Stimulated activated CD8-positive, alpha-beta memory T cell treated with anti-CD3 and anti-CD28 coated beads, Interleukin-4, amount 100 ng/mL, for 24 hours (primary cell): ENCODE measurements at regions not wholly inside any gene's neighbourhood (a gene's known extent, or its start where the extent isn't known, plus 50 kb on each side); places are given as distances from the start of the nearest gene placed in this dataset.

Experiments used
- DNase-seq: peaks from one replicate; pipeline ENCODE4 v3.0.0-alpha.2; 2020; ENCODE audit warnings: low read depth

DNA sequence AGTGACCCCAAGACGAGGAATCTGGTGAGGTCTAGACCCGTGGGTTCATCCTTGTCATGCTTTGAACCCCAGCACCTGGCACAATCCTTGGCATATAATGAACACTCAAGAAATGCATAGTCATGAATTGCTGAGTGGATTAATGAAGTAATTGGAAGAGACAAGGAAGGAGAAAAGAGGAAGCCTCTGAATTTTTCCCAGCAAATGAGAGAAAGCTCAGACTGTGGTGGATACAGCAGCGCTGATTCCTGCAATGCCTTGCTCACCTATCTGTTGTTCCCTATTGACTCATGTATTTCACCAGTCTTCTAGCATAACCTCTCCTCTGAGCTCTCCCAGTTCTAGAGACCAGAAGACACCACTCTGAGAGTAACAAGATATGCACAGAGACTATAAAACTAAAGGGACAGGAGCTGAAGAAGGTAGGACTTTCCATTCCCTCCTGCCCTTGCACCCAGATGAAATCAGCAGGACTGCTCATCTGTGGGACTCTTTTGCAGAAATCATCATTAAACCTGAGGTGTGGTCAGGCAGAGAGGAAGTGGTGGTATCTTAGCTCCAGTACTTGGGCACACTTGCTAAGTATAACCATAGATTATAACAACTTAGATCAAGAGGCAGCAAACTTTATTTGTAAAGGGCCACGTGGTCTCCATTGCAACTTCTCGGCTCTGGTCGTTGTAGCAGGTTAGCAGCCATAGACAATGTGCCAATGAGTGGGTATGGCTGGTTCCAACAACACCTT, 102.8 kb downstream of the MAF start:
- DNase-seq, result no peak

DNA sequence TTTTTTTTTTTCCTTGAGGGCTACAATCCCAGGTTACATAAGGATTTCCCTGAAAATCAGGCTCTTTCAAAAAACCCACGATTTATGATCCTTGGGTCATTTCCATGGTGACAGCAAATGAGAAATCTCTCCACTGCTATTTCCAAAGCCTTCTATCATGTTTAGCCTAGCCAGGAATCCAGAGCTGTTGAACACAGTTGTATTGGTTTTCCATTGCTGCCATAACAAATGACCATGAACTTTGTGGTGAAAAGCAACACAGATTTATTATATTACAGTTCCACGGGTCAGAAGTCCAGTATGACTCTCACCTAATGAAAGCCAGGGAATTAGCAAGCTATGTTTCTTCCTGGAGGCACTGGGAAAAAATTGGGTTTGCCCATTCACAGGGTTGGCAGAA, 106.6 kb downstream of the MAF start:
- no peak for DNase-seq

- no peak for DNase-seq
Observed at GRCh38 chr16:79492036-79492435, 108.5 kb downstream of the MAF start.

DNA sequence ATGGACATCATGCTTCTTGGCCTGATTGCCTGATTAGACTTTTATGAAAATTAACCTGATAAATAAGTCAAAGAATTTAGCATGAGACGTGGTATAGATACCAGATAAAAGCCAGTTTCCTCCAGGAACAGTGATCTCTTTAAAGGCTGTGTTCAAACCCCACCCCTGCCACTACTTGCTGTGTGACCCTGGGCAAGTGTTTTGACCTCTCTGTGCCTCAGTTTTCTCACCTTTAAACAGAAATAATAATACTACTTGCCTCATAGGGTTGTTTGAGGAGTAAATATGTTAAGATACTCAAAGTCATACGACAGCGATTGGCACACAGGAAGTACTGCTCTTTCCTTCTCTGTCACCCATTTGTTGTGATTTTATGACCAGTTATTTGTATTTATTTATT, 115.5 kb downstream of the MAF start:
- no peak for DNase-seq

- no peak for DNase-seq
Observed at GRCh38 chr16:79484237-79484636, 116.3 kb downstream of the MAF start.

GRCh38 chr16:79483336-79483735, 117.2 kb downstream of the MAF start:
- no peak for DNase-seq

DNA sequence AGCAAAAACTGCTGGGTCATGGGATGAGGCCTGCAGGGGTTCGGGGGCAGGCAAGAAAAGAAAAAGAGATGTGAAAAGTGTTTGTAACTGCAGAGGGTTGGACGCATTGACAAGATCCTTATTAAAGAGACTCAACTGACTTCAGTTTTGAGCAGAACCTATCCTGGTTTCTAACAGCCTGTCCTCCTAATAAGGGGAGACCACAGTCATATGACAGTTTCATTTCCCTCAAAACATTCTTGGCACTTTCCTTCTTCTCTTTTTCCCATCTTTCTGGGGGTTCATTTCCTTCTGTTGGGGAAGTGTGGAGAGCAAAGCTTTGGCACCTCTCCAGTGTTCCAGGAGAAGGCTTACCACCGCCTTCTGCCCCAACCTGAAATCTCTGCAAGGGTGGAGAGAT, 118.5 kb downstream of the MAF start:
- no peak for DNase-seq

DNA sequence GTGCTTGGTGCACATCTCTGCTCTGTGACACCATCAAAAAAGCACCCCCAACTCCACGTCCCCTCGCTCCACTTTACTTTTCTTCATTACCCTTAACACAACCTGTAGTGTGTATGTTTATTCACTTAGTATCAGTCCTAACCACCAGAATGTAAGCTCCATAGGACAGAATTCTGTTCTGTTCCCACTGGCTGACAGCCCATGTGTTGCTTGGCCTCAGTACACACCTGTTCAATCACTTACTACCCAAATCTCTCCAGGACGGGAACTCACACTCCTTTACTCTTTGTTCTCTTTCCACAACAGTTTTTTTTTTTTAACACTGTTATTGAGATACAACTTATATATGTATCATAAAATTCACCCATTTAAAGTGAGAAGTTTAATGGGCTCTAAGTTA, 119.6 kb downstream of the MAF start:
- no peak for DNase-seq

DNA sequence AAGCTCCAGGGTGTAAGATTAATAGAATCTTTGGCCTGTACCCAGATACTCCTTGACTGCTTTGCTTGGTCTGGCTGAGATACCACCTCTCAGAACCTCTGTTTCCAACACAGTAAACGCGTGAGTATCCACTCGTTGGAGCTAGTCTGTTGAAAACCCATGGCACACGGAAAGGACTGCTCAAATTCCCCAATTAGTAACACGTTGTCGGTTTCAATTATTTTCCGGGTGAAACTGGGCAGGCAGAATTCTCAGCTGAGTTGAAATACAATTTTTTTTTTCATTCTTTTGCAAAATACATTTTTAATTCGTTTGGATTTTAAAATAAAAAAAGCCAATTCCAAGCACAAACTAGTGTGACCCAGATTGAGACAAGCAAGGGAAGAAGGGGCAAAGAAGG, 120.5 kb downstream of the MAF start:
- DNase-seq, result no peak

DNA sequence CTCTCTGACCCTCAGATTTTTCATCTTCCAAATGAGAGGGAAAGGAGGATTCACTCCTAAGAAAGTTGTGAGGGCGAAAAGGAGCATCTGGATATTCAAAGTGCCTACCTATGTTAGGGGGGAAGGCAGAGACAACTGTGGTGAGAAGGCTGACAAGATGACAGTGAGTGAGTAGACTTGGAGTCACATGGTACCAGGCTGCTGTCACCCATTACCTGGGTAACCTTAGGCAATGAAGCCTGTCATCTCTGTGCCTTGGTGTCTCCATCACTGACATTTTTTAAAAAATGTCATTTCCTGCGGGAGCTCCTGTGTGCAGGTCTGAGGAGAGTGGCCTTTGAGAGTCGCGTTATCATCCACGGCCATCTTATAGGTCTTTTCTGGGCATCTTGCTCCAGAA, 124.0 kb downstream of the MAF start:
- DNase-seq, result no peak

DNA sequence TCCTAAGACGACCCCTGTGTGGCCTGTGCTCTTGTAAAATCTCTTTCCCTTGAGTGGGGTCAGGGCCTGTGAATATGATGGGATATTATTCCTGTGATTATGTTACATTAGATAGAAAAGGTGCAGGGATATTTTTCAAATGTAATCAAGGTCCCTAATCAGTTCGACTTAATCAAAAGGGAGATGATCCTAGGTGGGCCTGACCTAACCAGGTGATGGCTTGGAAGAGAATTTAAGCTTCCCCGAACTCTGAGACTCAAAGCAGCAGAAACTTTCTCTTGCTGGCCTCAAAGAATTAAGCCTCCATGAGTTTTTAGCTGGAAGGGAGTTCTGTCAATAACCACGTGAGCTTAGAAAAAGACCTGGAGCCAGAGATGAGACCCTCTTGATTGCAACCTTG, 124.7 kb downstream of the MAF start:
- no peak for DNase-seq

- DNase-seq, result no peak
Observed at GRCh38 chr16:79473456-79473855, 127.1 kb downstream of the MAF start.

- no peak for DNase-seq
Observed at GRCh38 chr16:79472426-79472825, 128.1 kb downstream of the MAF start.

DNA sequence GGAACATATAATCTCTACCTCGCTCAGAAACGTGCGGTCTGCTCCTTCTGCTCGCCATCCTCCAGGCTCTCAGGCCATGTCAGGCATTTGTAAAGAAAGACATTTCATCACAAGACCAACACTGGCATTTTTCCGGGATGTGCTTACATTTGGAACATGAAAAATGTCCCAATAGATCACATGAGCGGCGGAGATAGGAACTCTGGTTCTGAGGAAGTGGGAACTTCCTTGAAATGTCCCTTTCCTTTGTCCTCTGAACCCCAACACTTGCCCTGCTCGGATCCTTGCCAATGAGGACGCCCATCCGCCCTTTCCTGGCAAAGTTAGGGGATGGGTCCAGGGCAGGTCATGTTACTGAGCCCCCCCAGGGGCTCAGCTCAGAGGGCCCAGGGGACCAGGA, 130.5 kb downstream of the MAF start:
- no peak for DNase-seq

GRCh38 chr16:79468631-79469030, 131.9 kb downstream of the MAF start:
- no peak for DNase-seq

DNA sequence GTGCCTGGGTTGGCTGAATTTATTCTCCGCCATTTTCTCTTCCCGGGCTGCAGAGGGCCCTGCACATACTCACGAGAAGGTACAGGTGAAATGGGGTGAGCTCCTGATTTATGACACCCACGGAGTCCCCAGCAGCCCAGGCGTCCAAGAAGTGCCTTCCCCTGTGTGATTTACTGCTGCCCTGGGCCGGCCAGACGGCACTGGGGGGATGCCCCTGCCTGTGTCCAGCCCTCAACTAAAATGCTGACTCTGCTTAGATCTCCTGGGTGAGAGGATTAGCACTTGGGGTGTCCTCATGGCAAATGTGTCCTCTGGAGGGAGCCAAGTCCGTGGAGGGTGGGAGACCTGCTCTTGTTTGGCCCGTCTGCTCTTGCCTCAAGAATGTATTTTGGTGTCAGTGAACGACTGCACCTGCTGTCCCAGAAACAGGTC, 132.4 kb downstream of the MAF start:
- DNase-seq, result no peak

GRCh38 chr16:79466111-79466510, 134.4 kb downstream of the MAF start:
- DNase-seq, result no peak

GRCh38 chr16:79463841-79464240, 136.7 kb downstream of the MAF start:
- DNase-seq, result no peak

DNA sequence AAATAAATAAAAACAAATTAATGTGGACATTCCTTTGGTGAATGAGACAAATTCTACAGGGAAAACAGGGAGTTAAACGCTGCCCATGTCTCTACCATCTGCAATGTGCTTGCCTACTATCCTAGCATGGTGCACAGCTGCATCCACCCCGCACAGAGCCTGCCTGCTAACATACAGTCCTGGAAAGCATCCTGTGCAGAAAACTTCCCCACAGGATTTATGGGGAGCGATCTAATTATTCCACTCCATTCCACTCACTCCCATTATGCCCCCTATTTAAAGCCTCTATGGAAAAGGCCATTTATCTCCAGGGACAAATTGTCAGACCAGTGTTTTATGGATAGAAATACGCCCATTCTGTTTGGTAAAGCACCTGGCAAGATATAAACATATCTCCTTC, 144.5 kb downstream of the MAF start:
- no peak for DNase-seq

DNA sequence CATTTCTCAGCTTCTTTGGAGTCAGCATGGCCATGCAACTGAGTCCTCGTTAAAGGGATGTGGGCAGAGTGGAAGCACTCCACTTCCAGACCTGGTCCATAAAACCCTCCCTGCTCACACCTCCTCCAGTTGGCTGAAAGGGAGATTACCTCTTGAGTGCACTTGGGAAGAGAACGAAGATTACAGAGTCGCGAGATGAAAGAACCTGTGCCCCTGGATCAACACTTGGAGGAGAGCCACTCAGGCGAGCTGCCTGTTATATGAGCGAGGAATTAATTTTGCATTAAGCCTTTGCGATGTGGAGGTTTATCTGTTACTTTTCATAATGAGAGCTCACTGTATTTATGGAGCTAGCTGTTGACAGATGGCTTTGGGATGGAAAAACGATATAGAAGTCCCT, 147.9 kb downstream of the MAF start:
- DNase-seq, result no peak

- no peak for DNase-seq
Observed at GRCh38 chr16:79451196-79451816, 149.2 kb downstream of the MAF start.

- no peak for DNase-seq
Observed at GRCh38 chr16:79449900-79450299, 150.6 kb downstream of the MAF start.

DNA sequence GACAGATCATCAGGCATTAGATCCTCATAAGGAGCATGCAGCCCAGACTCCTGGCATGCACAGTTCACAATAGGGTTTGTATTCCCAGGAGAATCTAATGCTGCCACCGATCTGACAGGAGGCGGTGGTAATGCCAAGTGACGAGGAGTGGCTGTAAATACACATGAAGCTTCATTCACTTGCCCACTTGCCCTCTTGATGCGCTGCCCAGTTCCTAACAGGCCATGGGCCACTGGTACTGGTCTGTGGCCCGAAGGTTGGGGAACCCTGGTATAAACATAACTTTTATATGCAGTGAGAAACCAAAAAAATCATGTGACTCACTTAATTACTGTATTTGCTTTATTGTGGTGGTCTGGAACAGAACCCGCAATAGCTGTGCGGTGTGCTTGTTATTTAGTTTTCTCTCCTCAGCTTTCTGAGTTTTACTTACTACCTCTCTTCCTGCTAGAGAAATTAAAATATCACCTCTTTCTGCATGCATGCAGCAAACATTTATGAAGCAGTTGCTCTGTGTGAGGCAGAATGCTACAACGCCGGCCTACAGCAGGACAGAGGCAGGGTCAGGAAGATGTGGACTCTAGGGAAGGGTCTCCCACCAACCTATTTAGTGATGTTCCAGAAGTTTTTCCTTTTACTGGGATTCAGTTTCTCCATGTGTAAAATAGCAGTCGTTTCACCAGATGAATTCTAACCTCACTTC, 151.3 kb downstream of the MAF start:
- DNase-seq, result no peak
